ENCODE measurements at regions not wholly inside any gene's neighbourhood (a gene's known extent, or its start where the extent isn't known, plus 50 kb on each side); places are given as distances from the start of the nearest gene placed in this dataset.

- no peaks in the 10 kb centered on the region for H3K36me3 ChIP-seq (ENCODE audit: insufficient read depth, low read length)
- H3K27ac ChIP-seq (ENCODE audit: low read depth, low read length), result no peak overlapping the region
- H3K4me3 ChIP-seq (ENCODE audit: insufficient read depth, low read length), result no peak overlapping the region
- no peaks in the 10 kb centered on the region for H3K4me1 ChIP-seq (ENCODE audit: insufficient read depth, low read length)
- no peak for DNase-seq (ENCODE audit: insufficient read length, low spot score, missing footprints)
- TF ChIP-seq CTCF (IDR thresholded peaks at IDR 0.05; ENCODE audit: extremely low read depth, low read depth, low read length), result no peak
- H3K4me2 ChIP-seq (ENCODE audit: insufficient read depth, low read length), result no peak overlapping the region
- no peaks in the 10 kb centered on the region for H3K9me3 ChIP-seq (ENCODE audit: low read depth, low read length)
- H3K27me3 ChIP-seq (ENCODE audit: insufficient read depth, low read length), result peaks cover 3% of the 10 kb centered on the region
- no peak overlapping the region for H2AFZ ChIP-seq (ENCODE audit: low read length)
- H3K79me2 ChIP-seq (ENCODE audit: insufficient read depth, low read length), result no peaks in the 10 kb centered on the region
- H4K20me1 ChIP-seq (ENCODE audit: insufficient read depth, low read length), result no peaks in the 10 kb centered on the region
These were observed 178.5 kb downstream of the RHOU start for GRCh38 chr1:228913626-228914414.

- no peak for TF ChIP-seq CTCF (IDR thresholded peaks at IDR 0.05; ENCODE audit: extremely low read depth, low read depth, low read length)
- H3K27ac ChIP-seq (ENCODE audit: low read depth, low read length), result no peak overlapping the region
- no peak overlapping the region for H3K4me3 ChIP-seq (ENCODE audit: insufficient read depth, low read length)
- H3K36me3 ChIP-seq (ENCODE audit: insufficient read depth, low read length), result no peaks in the 10 kb centered on the region
- H3K9me3 ChIP-seq (ENCODE audit: low read depth, low read length), result no peaks in the 10 kb centered on the region
- no peak overlapping the region for H2AFZ ChIP-seq (ENCODE audit: low read length)
- H4K20me1 ChIP-seq (ENCODE audit: insufficient read depth, low read length), result no peaks in the 10 kb centered on the region
- no peaks in the 10 kb centered on the region for H3K79me2 ChIP-seq (ENCODE audit: insufficient read depth, low read length)
- no peaks in the 10 kb centered on the region for H3K4me1 ChIP-seq (ENCODE audit: insufficient read depth, low read length)
- H3K4me2 ChIP-seq (ENCODE audit: insufficient read depth, low read length), result no peak overlapping the region
- no peak for DNase-seq (ENCODE audit: insufficient read length, low spot score, missing footprints)
- peaks cover 3% of the 10 kb centered on the region for H3K27me3 ChIP-seq (ENCODE audit: insufficient read depth, low read length)
These were observed 179.4 kb downstream of the RHOU start for GRCh38 chr1:228914700-228915099.

GRCh38 chr1:228917342-228917741, 182.1 kb downstream of the RHOU start:
- no peak overlapping the region for H3K27ac ChIP-seq (ENCODE audit: low read depth, low read length)
- H3K36me3 ChIP-seq (ENCODE audit: insufficient read depth, low read length), result no peaks in the 10 kb centered on the region
- H3K4me1 ChIP-seq (ENCODE audit: insufficient read depth, low read length), result no peaks in the 10 kb centered on the region
- no peak for DNase-seq (ENCODE audit: insufficient read length, low spot score, missing footprints)
- H4K20me1 ChIP-seq (ENCODE audit: insufficient read depth, low read length), result no peaks in the 10 kb centered on the region
- H3K4me2 ChIP-seq (ENCODE audit: insufficient read depth, low read length), result no peak overlapping the region
- H3K4me3 ChIP-seq (ENCODE audit: insufficient read depth, low read length), result no peak overlapping the region
- no peaks in the 10 kb centered on the region for H3K9me3 ChIP-seq (ENCODE audit: low read depth, low read length)
- no peaks in the 10 kb centered on the region for H3K27me3 ChIP-seq (ENCODE audit: insufficient read depth, low read length)
- H2AFZ ChIP-seq (ENCODE audit: low read length), result no peak overlapping the region
- H3K79me2 ChIP-seq (ENCODE audit: insufficient read depth, low read length), result no peaks in the 10 kb centered on the region
- no peak for TF ChIP-seq CTCF (IDR thresholded peaks at IDR 0.05; ENCODE audit: extremely low read depth, low read depth, low read length)

- Histone ChIP-seq H2AFZ (ENCODE audit: low read length) (no peak overlapping the region), H3K27ac (ENCODE audit: low read depth, low read length) (no peak overlapping the region), H3K79me2 (ENCODE audit: insufficient read depth, low read length) (no peaks in the 10 kb centered on the region), H3K4me3 (ENCODE audit: insufficient read depth, low read length) (no peak overlapping the region), H3K4me2 (ENCODE audit: insufficient read depth, low read length) (no peak overlapping the region), H4K20me1 (ENCODE audit: insufficient read depth, low read length) (no peaks in the 10 kb centered on the region), H3K36me3 (ENCODE audit: insufficient read depth, low read length) (no peaks in the 10 kb centered on the region), H3K9me3 (ENCODE audit: low read depth, low read length) (no peaks in the 10 kb centered on the region), H3K27me3 (ENCODE audit: insufficient read depth, low read length) (no peaks in the 10 kb centered on the region), H3K4me1 (ENCODE audit: insufficient read depth, low read length) (no peaks in the 10 kb centered on the region)
- no peak for DNase-seq (ENCODE audit: insufficient read length, low spot score, missing footprints)
- TF ChIP-seq CTCF (IDR thresholded peaks at IDR 0.05; ENCODE audit: extremely low read depth, low read depth, low read length), result no peak
These were observed 182.5 kb downstream of the RHOU start for GRCh38 chr1:228917755-228918154.
